Occipital lobe (tissue), 1 donor: ENCODE measurements at regions not wholly inside any gene's neighbourhood (a gene's known extent, or its start where the extent isn't known, plus 50 kb on each side); places are given as distances from the start of the nearest gene placed in this dataset.
"Not testable (repeated sequence)": the region's sequence is repeated elsewhere in the genome, so short reads cannot be mapped to it uniquely, and the experiment has no call there.

Experiments used
- DNase-seq: peaks from one replicate; lab custom pipeline; 2025; lab: John Stamatoyannopoulos, UW

DNA sequence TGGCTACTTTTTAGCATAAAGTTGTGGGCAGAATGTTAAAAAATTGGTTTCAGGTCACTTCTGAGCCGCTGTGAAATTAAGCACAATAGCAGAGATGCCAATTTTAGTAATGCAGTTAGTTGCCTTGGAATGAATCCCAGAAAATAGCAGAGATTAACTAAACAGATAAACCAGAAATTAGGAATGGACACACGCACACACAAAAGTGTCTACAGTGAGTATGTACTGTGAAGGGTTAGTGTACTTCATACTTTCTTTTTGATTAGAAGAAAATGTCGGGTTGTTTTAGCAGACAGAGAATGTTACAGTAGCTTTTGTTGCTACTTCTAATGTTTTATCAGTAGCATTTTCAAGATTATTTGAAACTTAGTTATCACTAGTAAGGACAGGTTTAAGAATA, 106.7 kb downstream of the LEPR start:
- no peak for DNase-seq

DNA sequence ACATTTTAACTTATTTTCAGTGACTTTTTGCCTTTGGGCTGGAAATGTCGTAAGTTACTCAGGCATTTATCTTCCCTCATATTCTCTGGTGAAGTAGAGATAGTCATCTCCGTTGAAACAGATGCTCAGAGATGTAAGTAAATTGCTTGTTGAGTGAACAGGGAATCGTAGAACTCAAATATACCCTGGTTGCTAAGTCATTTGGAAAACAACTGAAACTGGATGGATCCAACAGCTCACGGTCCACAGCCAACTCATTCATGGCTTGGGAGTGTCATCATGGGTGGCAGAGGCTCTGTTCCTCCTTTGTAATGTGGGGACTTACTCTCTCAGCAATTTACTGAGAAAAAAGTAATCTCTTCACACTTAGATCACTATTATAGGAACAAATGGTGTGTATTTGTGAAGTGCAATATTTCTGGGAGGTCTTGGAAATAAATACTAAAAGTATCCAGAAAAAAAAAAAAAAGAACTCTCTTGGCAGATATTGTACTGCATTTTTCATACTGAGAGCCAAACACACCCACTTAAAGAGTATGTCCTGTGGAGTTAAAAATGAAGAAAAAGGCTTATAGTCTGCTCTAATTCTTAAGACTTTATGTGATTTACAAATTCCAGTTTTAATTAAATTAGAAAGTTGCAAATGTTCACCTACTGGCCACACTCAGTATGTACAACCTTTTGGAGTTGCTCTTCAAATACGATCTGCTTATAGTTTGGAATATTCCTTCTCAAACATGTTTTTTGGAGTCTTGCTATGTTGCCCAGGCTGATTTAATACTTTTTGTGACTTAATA, 107.4 kb downstream of the LEPR start:
- no peak for DNase-seq

DNA sequence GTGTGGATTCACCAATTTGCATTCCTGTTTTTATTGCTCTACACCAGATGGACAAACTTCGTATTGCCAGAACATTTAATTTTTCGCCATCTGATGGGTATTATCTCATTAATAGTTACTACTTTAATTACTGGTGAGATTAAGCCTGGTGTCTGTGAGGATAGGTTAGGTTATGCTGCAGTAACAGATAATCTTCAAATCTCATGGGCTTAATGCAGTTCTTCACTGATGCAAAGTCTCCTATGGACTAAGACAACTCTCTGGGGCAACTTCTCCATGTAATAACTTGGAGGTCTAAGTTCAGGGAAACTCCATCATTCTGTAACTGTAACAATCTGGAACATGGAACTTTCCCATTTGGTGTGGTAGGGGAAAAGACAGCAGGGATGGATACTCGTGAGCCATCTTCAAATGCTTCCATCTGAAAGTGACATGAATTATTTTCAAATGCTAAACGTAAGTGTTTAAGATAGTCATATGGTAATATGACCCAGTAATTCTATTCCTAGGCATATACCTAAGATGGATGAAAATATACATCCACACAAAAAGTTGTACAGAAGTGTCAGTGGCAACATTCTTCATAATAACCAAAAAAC, 111.6 kb downstream of the LEPR start:
- DNase-seq: no peak

DNA sequence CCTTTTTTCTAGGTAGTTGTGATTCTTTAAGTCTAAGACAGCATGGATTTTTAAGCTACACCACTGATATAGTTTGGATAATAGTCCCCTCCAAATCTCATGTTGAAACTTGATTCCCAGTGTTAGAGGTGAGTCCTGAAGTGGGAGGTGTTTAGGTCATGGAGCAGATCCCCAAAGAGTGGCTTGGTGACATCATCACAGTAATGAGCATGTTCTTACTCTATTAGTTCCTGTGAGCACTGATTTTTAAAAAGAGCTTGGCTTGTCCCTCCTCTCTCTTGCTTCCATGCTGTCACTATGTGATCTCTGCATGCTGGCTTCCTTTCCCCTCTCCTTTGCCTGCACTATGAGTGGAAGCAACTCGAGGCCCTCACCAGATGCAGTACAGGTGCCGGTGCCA, 115.5 kb downstream of the LEPR start:
- no peak for DNase-seq

DNA sequence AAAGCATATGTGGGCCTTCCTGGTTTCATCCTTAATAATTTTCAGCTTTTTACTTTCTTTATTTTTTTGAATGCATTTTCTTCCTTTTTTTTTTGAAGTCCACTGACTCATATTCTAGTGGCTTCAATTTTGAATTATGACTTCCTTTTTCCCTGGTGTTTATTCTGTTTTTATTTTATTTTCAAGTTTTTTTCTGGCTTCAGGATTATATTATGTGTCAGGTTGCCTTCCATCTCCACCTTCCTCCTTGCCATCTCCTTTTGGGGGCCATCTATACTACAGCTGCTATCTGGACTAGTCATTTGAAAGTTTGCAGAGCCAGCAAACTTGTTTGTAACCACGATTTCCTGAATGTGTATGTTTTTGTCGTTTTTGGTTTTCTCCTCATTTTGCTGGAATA, 117.6 kb downstream of the LEPR start:
- no peak for DNase-seq

GRCh38 chr1:65538664-65539063, 118.2 kb downstream of the LEPR start:
- no peak for DNase-seq

GRCh38 chr1:65539266-65540131, 119.0 kb downstream of the LEPR start:
- DNase-seq: no peak

DNA sequence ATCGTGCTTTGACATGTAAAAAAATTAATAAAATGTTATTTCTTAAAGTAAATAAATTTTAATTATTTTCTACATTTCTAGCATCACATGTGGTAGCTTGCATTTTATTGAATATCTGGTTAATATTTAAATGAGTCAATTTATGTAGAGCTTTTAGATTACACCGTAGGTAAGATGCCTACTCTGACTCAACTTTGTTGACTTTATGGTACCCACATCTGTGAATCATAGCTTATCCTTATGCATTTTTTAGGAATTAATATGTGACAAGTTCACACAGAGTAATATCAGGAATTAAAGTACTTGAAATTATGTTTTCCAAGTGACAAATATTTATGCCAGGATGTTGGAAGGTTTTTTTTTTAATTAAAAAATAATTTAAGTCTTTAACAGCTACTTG, 120.7 kb downstream of the LEPR start:
- DNase-seq: no peak

GRCh38 chr1:65541865-65542264, 121.4 kb downstream of the LEPR start:
- DNase-seq: no peak

- not testable (repeated sequence) for DNase-seq
Observed at GRCh38 chr1:65542592-65542991, 122.1 kb downstream of the LEPR start.

DNA sequence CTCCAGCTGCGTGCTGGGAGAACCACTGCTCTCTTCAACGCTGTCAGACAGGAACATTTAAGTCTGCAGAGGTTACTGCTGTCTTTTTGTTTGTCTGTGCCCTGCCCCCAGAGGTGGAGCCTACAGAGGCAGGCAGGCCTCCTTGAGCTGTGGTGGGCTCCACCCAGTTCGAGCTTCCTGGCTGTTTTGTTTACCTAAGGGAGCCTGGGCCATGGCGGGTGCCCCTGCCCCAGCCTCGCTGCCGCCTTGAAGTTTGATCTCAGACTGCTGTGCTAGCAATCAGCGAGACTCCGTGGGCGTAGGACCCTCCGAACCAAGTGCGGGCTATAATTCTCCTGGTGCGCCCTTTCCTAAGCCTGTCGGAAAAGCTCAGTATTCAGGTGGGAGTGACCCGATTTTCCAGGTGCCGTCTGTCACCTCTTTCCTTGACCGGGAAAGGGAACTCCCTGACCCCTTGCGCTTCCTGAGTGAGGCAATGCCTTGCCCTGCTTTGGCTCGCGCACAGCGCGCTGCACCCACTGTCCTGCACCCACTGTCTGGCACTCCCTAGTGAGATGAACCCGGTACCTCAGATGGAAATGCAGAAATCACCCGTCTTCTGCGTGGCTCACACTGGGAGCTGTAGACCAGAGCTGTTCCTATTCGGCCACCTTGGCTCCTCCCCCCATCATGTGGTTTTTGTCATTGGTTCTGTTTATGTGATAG, 130.0 kb downstream of the LEPR start:
- not testable (repeated sequence) for DNase-seq

- not testable (repeated sequence) for DNase-seq
Observed at GRCh38 chr1:65552484-65552883, 132.0 kb downstream of the LEPR start.

DNA sequence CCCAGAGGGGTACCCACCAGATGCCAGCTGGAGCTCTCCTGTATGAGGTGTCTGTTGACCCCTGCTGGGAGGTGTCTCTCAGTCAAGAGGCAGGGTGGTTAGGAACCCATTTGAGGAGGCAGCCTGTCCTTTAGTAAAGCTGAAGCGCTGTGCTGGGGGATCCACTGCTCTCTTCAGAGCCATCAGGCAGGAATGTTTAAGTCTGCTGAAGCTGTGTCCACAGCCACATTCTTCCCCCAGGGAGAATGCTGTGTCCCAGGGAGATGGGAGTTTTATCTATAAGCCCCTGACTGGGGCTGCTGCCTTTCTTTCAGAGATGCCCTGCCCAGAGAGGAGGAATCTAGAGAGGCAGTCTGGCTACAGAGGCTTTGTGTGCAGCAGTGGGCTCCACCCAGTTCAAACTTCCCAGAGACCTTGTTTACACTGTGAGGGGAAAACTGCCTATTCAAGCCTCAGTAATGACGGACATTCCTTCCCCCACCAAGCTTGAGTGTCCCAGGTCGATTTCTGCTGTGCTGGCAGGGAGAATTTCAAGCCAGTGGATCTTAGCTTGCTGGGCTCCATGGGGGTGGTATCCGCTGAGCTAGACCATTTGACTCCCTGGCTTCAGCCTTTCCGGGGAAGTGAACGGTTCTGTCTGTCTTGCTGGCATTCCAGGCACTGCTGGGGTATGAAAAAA, 133.8 kb downstream of the LEPR start:
- not testable (repeated sequence) for DNase-seq

DNA sequence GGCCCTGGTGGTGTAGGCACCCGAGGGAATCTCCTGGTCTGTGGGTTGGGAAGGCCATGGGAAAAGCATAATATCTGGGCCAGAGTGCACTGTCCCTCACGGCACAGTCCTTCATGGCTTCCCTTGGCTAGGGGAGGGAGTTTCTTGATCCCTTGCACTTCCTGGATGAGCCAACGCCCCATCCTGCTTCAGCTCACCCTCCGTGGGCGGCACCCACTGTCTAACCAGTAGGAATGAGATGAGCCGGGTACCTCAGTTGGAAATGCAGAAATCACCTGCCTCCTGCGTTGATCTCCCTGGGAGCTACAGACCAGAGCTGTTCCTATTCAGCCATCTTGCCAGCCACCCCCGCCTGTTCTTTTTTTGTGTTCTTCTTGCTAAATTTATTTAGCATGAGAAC, 134.4 kb downstream of the LEPR start:
- peak; percentile 7 for DNase-seq

DNA sequence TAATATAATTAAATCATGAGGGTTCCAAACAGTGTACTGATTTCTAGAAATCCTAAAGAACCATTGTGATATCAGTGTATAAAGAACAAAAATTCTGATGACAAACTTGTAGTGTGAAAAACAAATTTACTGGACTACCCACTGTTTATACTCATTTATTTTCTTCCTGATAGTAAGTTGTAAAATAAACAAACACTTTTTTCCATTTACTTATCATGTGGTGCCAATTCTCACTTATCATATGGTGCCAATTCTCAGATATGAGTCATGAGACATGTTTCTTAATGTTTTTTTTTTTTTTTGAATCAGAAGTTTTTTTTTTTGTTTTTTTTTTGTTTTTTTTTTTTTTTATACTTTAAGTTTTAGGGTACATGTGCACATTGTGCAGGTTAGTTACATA, 137.7 kb downstream of the LEPR start:
- DNase-seq: no peak

GRCh38 chr1:65564493-65564892, 144.0 kb downstream of the LEPR start:
- DNase-seq: no peak

DNA sequence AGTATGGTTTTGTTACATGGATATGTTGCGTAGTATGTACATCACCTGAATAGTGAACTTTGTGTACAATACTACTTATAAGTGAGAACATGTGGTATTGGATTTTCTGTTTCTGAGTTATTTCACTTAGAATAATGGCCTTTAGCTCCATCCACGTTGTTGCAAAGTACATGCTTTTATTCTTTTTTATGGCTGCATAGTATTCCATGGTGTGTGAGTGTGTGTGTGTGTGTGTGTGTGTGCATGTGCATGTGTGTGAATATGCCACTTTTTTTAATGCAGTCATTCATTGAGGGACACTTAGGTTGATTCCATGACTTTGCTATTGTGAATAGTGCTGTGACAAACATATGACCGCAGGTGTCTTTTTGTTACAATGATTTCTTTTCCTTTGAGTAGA, 147.8 kb downstream of the LEPR start:
- DNase-seq: no peak

- DNase-seq: no peak
Observed at GRCh38 chr1:65572701-65573421, 152.4 kb downstream of the LEPR start.

DNA sequence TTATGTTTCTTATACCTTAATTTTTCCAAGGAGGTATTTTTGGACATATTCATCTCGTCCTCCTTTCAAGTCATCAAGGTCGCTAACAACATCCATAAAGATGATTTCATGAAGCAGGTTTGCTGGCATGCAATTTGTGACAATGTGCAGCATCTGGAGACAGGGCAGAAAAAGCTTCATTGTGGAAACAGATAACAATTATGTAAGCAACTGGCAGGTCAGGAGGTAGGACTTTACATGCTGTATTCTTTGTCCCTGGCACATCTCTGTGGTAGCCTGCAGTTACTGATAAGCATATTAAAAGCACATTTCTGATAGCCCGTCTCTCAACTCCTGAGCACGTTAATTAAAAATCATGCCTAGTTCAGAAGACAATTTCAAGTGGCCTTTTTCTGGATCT, 156.8 kb downstream of the LEPR start:
- no peak for DNase-seq

DNA sequence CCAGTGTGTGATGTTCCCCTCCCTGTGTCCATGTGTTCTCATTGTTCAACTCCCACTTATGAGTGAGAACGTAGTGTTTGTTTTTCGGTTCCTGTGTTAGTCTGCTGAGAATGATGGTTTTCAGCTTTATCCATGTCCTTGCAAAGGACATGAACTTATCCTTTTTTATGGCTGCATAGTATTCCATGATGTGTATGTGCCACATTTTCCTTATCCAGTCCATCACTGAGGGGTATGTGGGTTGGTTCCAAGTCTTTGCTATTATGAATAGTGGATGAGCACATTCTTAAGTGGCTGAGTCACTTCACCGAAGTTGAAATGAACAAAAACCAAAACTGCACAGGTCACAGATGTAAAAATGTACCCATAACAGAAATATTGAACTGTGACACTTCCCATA, 157.5 kb downstream of the LEPR start:
- DNase-seq: not testable (repeated sequence)
